Right cardiac atrium (tissue), 5 donors: ENCODE measurements at regions not wholly inside any gene's neighbourhood (a gene's known extent, or its start where the extent isn't known, plus 50 kb on each side); places are given as distances from the start of the nearest gene placed in this dataset.
A peak's percentile ranks its signal among the peaks of the same experiment; 100 is the strongest.

Experiments
- ATAC-seq, 2 donors: fragments of 200-7000 bp; cut with Tn5 transposase; one replicate each; pipeline versions ENCODE4 v1.8.0 to v1.9.1; 2020; ENCODE audit warnings: moderate library complexity in 2 of 2, mild to moderate bottlenecking in 1 of 2
- DNase-seq, 3 donors: peaks; one replicate each; pipeline ENCODE4 v3.0.0-alpha.2; 2020
- H3K27ac ChIP-seq: one replicate; pipeline ENCODE4 v1.5.1; 2013; ENCODE audit warnings: mild to moderate bottlenecking, low read length, control low read depth, moderate library complexity
- H3K27me3 ChIP-seq: one replicate; pipeline ENCODE4 v1.6.1; 2013; ENCODE audit not compliant: control insufficient read depth, insufficient read depth
- H3K4me1 ChIP-seq: one replicate; pipeline ENCODE4 v1.6.1; 2013; ENCODE audit warnings: low read length; ENCODE audit not compliant: control insufficient read depth, insufficient read depth
- H3K4me3 ChIP-seq: one replicate; pipeline ENCODE4 v1.5.1; 2013; ENCODE audit warnings: low read length, control low read depth
- H3K9me3 ChIP-seq: one replicate; pipeline ENCODE4 v1.6.1; 2013; ENCODE audit warnings: low read length; ENCODE audit not compliant: control insufficient read depth
- WGBS: extraction: QIAGEN DNeasy Blood & Tissue Kit; methylation state at CpG from one replicate; pipeline ENCODE4 v1.1.7; 2013; 5-methylcytosine and 5-hydroxymethylcytosine counted together
- intact Hi-C, 4 donors: fragments of 100-400 bp; cut with DNase I; formaldehyde crosslinking; loops; one replicate each; pipeline versions ENCODE4 v1.11.0 to v1.14.0; 2022 to 2023
- donor health status: healthy with polysubstance abuse.
- donor health status: DM: no; HTN: yes; CAD: no.
- donor health status: DM: no; HTN: no; CAD: no.
- donor health status: DM: no; HTN: yes; CAD: no; lungs with severe emphysema.
- donor health status: DM: yes; HTN: yes; CAD: no.

GRCh38 chr4:123830930-123831329 lies 434.3 kb downstream of the SPRY1 start:
- Histone ChIP-seq H3K9me3 (no peaks in the 10 kb centered on the region), H3K27ac (peak overlapping the region; percentile 20), H3K4me3 (no peak overlapping the region), H3K4me1 (no peaks in the 10 kb centered on the region), H3K27me3 (no peaks in the 10 kb centered on the region)
- ATAC-seq (no peak), DNase-seq (no peak)
- WGBS = 67% methylated on average over 6 of the region's 6 CpGs
- intact Hi-C loops = no loop called here

DNA sequence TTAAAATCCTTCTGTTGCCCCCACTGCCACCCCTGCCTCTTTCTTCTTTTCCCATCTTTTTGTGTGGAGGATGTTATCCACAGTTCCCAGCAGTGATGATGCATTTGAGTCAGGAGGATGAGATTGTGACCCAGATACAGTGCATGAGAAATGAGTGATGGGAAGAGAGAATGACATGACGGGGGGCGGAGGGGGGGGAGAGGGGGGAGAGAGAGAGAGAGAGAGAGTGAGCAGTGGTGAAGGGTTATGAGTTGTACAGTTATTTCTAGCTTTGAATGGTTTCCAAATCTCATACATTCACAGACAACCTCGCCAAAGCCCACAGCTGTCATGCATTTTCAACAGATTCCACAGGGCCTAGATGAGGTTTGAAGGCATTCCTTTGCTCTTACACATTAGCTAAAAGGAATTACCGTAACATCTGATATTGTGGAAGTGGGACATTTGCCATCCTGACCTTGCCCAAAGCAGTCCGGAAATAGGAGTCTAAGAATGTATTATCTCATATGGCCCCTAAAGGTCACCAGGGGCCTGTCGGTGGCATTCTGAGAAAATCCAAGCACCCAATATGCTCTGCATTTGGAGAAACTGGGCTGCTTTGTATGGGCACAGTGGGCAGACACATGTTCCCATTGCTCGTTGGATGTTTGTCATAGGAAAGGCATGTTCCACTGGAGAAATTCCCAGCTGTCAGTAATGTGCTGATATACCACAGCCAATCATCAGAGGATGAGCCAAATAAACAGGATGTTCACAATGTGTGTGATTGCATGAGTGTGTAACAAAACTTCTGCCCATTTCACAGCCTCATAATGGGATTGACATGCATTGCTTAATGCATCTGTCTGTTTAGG lies 435.8 kb downstream of the SPRY1 start:
- H3K9me3 ChIP-seq = no peaks in the 10 kb centered on the region
- no peaks in the 10 kb centered on the region for H3K4me1 ChIP-seq
- no peaks in the 10 kb centered on the region for H3K27me3 ChIP-seq
- 28% methylated on average over 7 of the region's 7 CpGs for WGBS
- intact Hi-C loops = no loop called here
- ATAC-seq (peak; percentile 94), DNase-seq (peak; percentile 63 to 81 (median 72))
- H3K27ac ChIP-seq = peak overlapping the region; percentile 99
- H3K4me3 ChIP-seq = no peak overlapping the region

- DNase-seq (no peak), ATAC-seq (no peak)
- whole genome bisulfite sequencing = 29% methylated on average over 2 of the region's 2 CpGs
- Histone ChIP-seq H3K9me3 (no peaks in the 10 kb centered on the region), H3K27me3 (no peaks in the 10 kb centered on the region), H3K27ac (no peak overlapping the region), H3K4me1 (no peaks in the 10 kb centered on the region), H3K4me3 (no peak overlapping the region)
- intact Hi-C loops = no loop called here
Measured at GRCh38 chr4:123833171-123833643, 436.6 kb downstream of the SPRY1 start.

GRCh38 chr4:123835831-123836590 lies 439.4 kb downstream of the SPRY1 start:
- Histone ChIP-seq H3K27me3 (no peaks in the 10 kb centered on the region), H3K4me3 (no peak overlapping the region), H3K4me1 (no peaks in the 10 kb centered on the region), H3K9me3 (no peaks in the 10 kb centered on the region), H3K27ac (no peak overlapping the region)
- ATAC-seq = no peak
- intact Hi-C loops = loop anchor here in 1 of 4 donors (5.0 kb wide), 1 partner anchor 116 kb away; no protein-coding TSS in a partner anchor
- DNase-seq = no peak
- 84% methylated on average over 4 of the region's 4 CpGs for WGBS

- ATAC-seq (no peak), DNase-seq (no peak)
- WGBS = 67% methylated on average over 4 of the region's 4 CpGs
- Histone ChIP-seq H3K27me3 (no peaks in the 10 kb centered on the region), H3K27ac (no peak overlapping the region), H3K9me3 (no peaks in the 10 kb centered on the region), H3K4me1 (no peaks in the 10 kb centered on the region), H3K4me3 (no peak overlapping the region)
- intact Hi-C loops = loop anchor here in 1 of 4 donors (5.0 kb wide), 1 partner anchor 115 kb away; no protein-coding TSS in a partner anchor
Measured at GRCh38 chr4:123836851-123837595, 440.4 kb downstream of the SPRY1 start.

DNA sequence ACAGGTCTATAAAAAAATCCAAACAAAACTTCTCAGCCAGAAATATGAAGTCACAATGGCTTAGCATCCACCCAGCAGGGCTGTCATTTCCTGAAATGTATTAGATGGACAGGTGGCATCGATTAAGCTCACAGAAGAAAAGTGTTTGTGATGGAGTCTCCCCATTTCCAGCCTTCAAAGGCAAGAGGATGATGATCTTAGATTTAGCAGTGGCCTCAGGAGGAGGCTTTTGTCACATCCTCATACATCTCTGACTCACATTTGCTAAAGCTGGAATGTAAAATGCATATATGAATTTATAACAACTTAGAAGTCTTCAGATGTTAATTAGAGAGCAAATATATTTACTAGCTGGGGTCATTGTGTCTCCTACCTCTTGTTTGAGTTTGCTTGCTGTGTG lies 441.9 kb downstream of the SPRY1 start:
- 30% methylated on average over 1 of the region's 1 CpG for WGBS
- no peak overlapping the region for H3K4me3 ChIP-seq
- H3K27me3 ChIP-seq = no peaks in the 10 kb centered on the region
- H3K27ac ChIP-seq = no peak overlapping the region
- H3K9me3 ChIP-seq = no peaks in the 10 kb centered on the region
- ATAC-seq (no peak), DNase-seq (no peak)
- intact Hi-C loops = loop anchor here in 1 of 4 donors (5.0 kb wide), 1 partner anchor 114 kb away; no protein-coding TSS in a partner anchor
- no peaks in the 10 kb centered on the region for H3K4me1 ChIP-seq

- DNase-seq (no peak), ATAC-seq (no peak)
- Histone ChIP-seq H3K4me3 (no peak overlapping the region), H3K27ac (no peak overlapping the region), H3K9me3 (peaks cover 2% of the 10 kb centered on the region), H3K27me3 (no peaks in the 10 kb centered on the region), H3K4me1 (no peaks in the 10 kb centered on the region)
- intact Hi-C loops = no loop called here
Measured at GRCh38 chr4:123840197-123840596, 443.6 kb downstream of the SPRY1 start.

DNA sequence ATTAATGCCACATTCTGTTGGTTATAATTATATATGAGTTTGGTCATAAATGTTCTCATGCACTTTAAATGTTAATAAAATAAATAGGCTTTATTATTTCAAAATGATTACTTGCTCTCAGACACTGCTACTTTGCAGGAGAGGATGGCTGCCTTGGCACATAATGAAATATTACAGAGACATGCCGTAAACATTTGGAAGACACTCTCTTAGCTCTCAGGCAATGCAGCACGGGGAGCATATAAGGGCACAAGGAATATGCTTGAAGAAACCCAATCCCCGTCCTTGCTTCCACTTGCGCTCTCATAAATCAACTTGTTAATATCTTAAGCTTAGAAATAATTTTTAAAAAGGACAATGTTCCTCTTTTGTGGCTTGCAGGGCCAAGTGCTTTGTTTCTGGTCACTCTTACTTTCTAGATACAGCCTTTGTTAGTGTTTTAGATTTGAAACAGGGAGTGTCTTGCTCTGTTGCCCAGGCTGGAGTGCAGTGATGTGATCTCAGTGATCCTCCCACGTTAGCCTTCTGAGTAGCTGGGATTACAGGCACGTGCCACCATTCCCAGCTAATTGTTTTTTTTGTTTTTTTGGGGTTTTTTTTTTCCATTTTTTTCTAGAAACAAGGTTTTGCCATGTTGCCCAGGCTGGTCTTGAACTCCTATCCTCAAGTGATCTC lies 445.0 kb downstream of the SPRY1 start:
- ATAC-seq (no peak), DNase-seq (no peak)
- H3K4me3 ChIP-seq = no peak overlapping the region
- peak overlapping the region; percentile 2 for H3K27ac ChIP-seq
- 70% methylated on average over 6 of the region's 6 CpGs for WGBS
- intact Hi-C loops = no loop called here
- H3K9me3 ChIP-seq = peaks cover 2% of the 10 kb centered on the region
- no peaks in the 10 kb centered on the region for H3K4me1 ChIP-seq
- H3K27me3 ChIP-seq = no peaks in the 10 kb centered on the region

GRCh38 chr4:123843137-123843536 lies 446.5 kb downstream of the SPRY1 start:
- H3K9me3 ChIP-seq = peaks cover 2% of the 10 kb centered on the region
- H3K27ac ChIP-seq = no peak overlapping the region
- ATAC-seq = no peak
- no peak overlapping the region for H3K4me3 ChIP-seq
- DNase-seq = no peak
- intact Hi-C loops = no loop called here
- H3K4me1 ChIP-seq = no peaks in the 10 kb centered on the region
- 73% methylated on average over 1 of the region's 1 CpG for WGBS
- no peaks in the 10 kb centered on the region for H3K27me3 ChIP-seq

DNA sequence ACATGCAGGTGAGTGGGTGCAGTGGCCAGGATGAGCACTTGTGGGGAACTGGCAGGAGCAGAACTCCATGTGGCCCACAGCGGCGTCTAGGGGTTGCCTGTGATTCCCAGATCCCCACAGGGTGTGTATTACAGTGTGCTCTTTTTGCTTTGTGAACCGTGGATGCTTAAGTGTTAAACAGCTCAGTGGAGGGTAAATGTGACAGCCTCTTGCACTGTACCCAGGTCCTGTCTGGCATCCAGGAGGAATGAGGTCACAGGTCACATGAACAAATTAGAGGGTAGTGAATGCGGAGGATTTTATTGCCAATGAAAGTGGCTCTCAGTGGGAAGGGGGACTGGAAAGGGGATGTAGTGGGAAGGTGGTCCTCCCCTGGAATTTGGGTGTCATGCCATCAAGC lies 447.8 kb downstream of the SPRY1 start:
- Histone ChIP-seq H3K4me1 (no peaks in the 10 kb centered on the region), H3K9me3 (peaks cover 2% of the 10 kb centered on the region), H3K27ac (no peak overlapping the region), H3K4me3 (no peak overlapping the region), H3K27me3 (no peaks in the 10 kb centered on the region)
- DNase-seq = no peak
- intact Hi-C loops = no loop called here
- no peak for ATAC-seq
- 96% methylated on average over 4 of the region's 4 CpGs for WGBS
